Trophoblast cell (in vitro differentiated cells and primary cell): ENCODE measurements at regions not wholly inside any gene's neighbourhood (a gene's known extent, or its start where the extent isn't known, plus 50 kb on each side); places are given as distances from the start of the nearest gene placed in this dataset.
A peak's percentile ranks its signal among the peaks of the same experiment; 100 is the strongest.

Source experiments
- DNase-seq, 2 donors: peaks; one replicate each; pipeline ENCODE4 v3.0.0-alpha.2; 2016
- H2AFZ ChIP-seq: 2 replicates; pipeline ENCODE4 v1.6.1; 2013; ENCODE audit warnings: low read length, moderate library complexity, mild to moderate bottlenecking; ENCODE audit not compliant: insufficient read depth, poor library complexity
- H2AK5ac ChIP-seq: 2 replicates; pipeline ENCODE4 v1.6.1; 2013; ENCODE audit warnings: mild to moderate bottlenecking, low read length
- H2BK120ac ChIP-seq: 2 replicates; pipeline ENCODE4 v1.6.1; 2013; ENCODE audit warnings: low read length, mild to moderate bottlenecking, moderate library complexity; ENCODE audit not compliant: insufficient read depth, poor library complexity
- H2BK12ac ChIP-seq: 2 replicates; pipeline ENCODE4 v1.6.1; 2013; ENCODE audit warnings: mild to moderate bottlenecking, low read length, moderate library complexity
- H2BK5ac ChIP-seq: 2 replicates; pipeline ENCODE4 v1.6.1; 2013; ENCODE audit warnings: low read length, low read depth, moderate library complexity, mild to moderate bottlenecking; ENCODE audit not compliant: poor library complexity
- H3K14ac ChIP-seq: 2 replicates; pipeline ENCODE4 v1.6.1; 2013; ENCODE audit warnings: mild to moderate bottlenecking, low read length
- H3K18ac ChIP-seq: 2 replicates; pipeline ENCODE4 v1.6.1; 2013; ENCODE audit warnings: mild to moderate bottlenecking, low read length
- H3K23ac ChIP-seq: 2 replicates; pipeline ENCODE4 v1.6.1; 2013; ENCODE audit warnings: low read length
- H3K27ac ChIP-seq: 2 replicates; pipeline ENCODE4 v1.5.1; 2013; ENCODE audit warnings: low read depth, mild to moderate bottlenecking, inconsistent platforms, low read length, moderate library complexity
- H3K27me3 ChIP-seq: 2 replicates; pipeline ENCODE4 v1.6.1; 2013; ENCODE audit warnings: inconsistent platforms, mild to moderate bottlenecking, low read length, moderate library complexity; ENCODE audit not compliant: insufficient read depth
- H3K36me3 ChIP-seq, 2 experiments: 1 replicate in 1 of 2; 2 replicates in 1 of 2; pipeline ENCODE4 v1.6.1; 2013; ENCODE audit warnings: low read length in 2 of 2, mild to moderate bottlenecking in 2 of 2, moderate library complexity in 1 of 2; ENCODE audit not compliant: insufficient read depth in 2 of 2, control insufficient read depth in 1 of 2
- H3K4ac ChIP-seq: 2 replicates; pipeline ENCODE4 v1.6.1; 2013; ENCODE audit warnings: low read depth, mild to moderate bottlenecking, low read length, moderate library complexity
- H3K4me1 ChIP-seq, 2 experiments: 1 replicate in 1 of 2; 2 replicates in 1 of 2; pipeline ENCODE4 v1.6.1; 2013; ENCODE audit warnings: low read length in 2 of 2, mild to moderate bottlenecking in 2 of 2, moderate library complexity in 1 of 2; ENCODE audit not compliant: insufficient read depth in 2 of 2, control insufficient read depth in 1 of 2
- H3K4me2 ChIP-seq: 2 replicates; pipeline ENCODE4 v1.6.1; 2013; ENCODE audit warnings: inconsistent platforms, mild to moderate bottlenecking, low read length, moderate library complexity
- H3K4me3 ChIP-seq: 2 replicates; pipeline ENCODE4 v1.5.1; 2013; ENCODE audit warnings: mild to moderate bottlenecking, low read depth, low read length, inconsistent platforms
- H3K79me1 ChIP-seq: one replicate; pipeline ENCODE4 v1.6.1; 2013; ENCODE audit warnings: low read length
- H3K79me2 ChIP-seq: 2 replicates; pipeline ENCODE4 v1.6.1; 2013; ENCODE audit warnings: low read length, mild to moderate bottlenecking; ENCODE audit not compliant: control insufficient read depth, insufficient read depth, poor library complexity
- H3K9ac ChIP-seq: 2 replicates; pipeline ENCODE4 v1.6.1; 2013; ENCODE audit warnings: mild to moderate bottlenecking, low read length
- H3K9me3 ChIP-seq: 2 replicates; pipeline ENCODE4 v1.6.1; 2013; ENCODE audit warnings: low read depth, mild to moderate bottlenecking, control low read depth, inconsistent platforms, low read length; ENCODE audit not compliant: insufficient read depth
- H4K12ac ChIP-seq: 2 replicates; pipeline ENCODE4 v1.6.1; 2013; ENCODE audit warnings: low read depth, mild to moderate bottlenecking, low read length, moderate library complexity
- H4K8ac ChIP-seq: 2 replicates; pipeline ENCODE4 v1.6.1; 2013; ENCODE audit warnings: low read depth, mild to moderate bottlenecking, low read length, moderate library complexity
- H4K91ac ChIP-seq: one replicate; pipeline ENCODE4 v1.6.1; 2013; ENCODE audit warnings: low read depth, mild to moderate bottlenecking, low read length, moderate library complexity
- WGBS: extraction: QIAGEN DNeasy Blood & Tissue Kit; methylation state at CpG from one replicate; pipeline ENCODE4 v1.1.7; 2013; ENCODE audit warnings: missing lambda C conversion rate; ENCODE audit not compliant: insufficient read length, insufficient coverage; ENCODE audit errors: extremely low coverage; 5-methylcytosine and 5-hydroxymethylcytosine counted together

GRCh38 chr5:4479426-4479825, 660.7 kb upstream of the ADAMTS16 start:
- Histone ChIP-seq H2BK120ac (no peak overlapping the region), H3K27ac (no peak overlapping the region), H2BK12ac (no peak overlapping the region), H3K4ac (no peak overlapping the region), H3K79me1 (no peaks in the 10 kb centered on the region), H3K4me2 (no peak overlapping the region), H4K8ac (no peak overlapping the region), H3K79me2 (no peaks in the 10 kb centered on the region), H2AFZ (no peak overlapping the region), H3K36me3 (no peaks in the 10 kb centered on the region), H3K14ac (no peak overlapping the region), H4K91ac (no peak overlapping the region), H3K23ac (no peak overlapping the region), H2AK5ac (no peak overlapping the region), H3K18ac (no peak overlapping the region), H4K12ac (no peak overlapping the region), H2BK5ac (no peak overlapping the region), H3K9me3 (no peaks in the 10 kb centered on the region), H3K9ac (no peak overlapping the region), H3K4me1 (no peaks in the 10 kb centered on the region), H3K27me3 (no peaks in the 10 kb centered on the region), H3K4me3 (no peak overlapping the region)
- no CpG with 5 or more reads among the region's 3 CpGs for WGBS
- no peak for DNase-seq

- no peak overlapping the region for H2AFZ ChIP-seq
- no peak overlapping the region for H2BK12ac ChIP-seq
- no peaks in the 10 kb centered on the region for H3K36me3 ChIP-seq
- no peaks in the 10 kb centered on the region for H3K79me2 ChIP-seq
- H3K14ac ChIP-seq, result no peak overlapping the region
- no peak overlapping the region for H4K12ac ChIP-seq
- no peak overlapping the region for H2AK5ac ChIP-seq
- H3K23ac ChIP-seq, result no peak overlapping the region
- no peak overlapping the region for H2BK5ac ChIP-seq
- H3K27me3 ChIP-seq, result no peaks in the 10 kb centered on the region
- no peak overlapping the region for H3K4ac ChIP-seq
- no peak overlapping the region for H2BK120ac ChIP-seq
- no peak overlapping the region for H4K8ac ChIP-seq
- H3K4me3 ChIP-seq, result no peak overlapping the region
- no peak overlapping the region for H3K27ac ChIP-seq
- no peaks in the 10 kb centered on the region for H3K4me1 ChIP-seq
- no peaks in the 10 kb centered on the region for H3K79me1 ChIP-seq
- H3K9me3 ChIP-seq, result no peaks in the 10 kb centered on the region
- no peak overlapping the region for H3K9ac ChIP-seq
- DNase-seq, result no peak
- no peak overlapping the region for H3K18ac ChIP-seq
- H4K91ac ChIP-seq, result no peak overlapping the region
- no peak overlapping the region for H3K4me2 ChIP-seq
- no CpG with 5 or more reads among the region's 18 CpGs for WGBS
Observed at GRCh38 chr5:4480528-4481349, 659.4 kb upstream of the ADAMTS16 start.

- no peak overlapping the region for H3K18ac ChIP-seq
- no CpG with 5 or more reads among the region's 2 CpGs for WGBS
Observed at GRCh38 chr5:4487581-4487980, 652.5 kb upstream of the ADAMTS16 start.

GRCh38 chr5:4511996-4512656, 628.0 kb upstream of the ADAMTS16 start:
- Histone ChIP-seq H3K18ac (no peak overlapping the region), H3K4me2 (no peak overlapping the region), H2BK5ac (no peak overlapping the region), H4K8ac (no peak overlapping the region), H3K4ac (no peak overlapping the region), H3K79me2 (no peaks in the 10 kb centered on the region), H3K9ac (no peak overlapping the region), H2AFZ (no peak overlapping the region), H3K79me1 (no peaks in the 10 kb centered on the region), H4K12ac (no peak overlapping the region), H3K36me3 (no peaks in the 10 kb centered on the region), H2BK120ac (no peak overlapping the region), H3K27ac (no peak overlapping the region), H3K4me3 (no peak overlapping the region), H3K9me3 (peaks cover 5% of the 10 kb centered on the region), H4K91ac (no peak overlapping the region), H3K14ac (no peak overlapping the region), H2BK12ac (no peak overlapping the region), H3K23ac (no peak overlapping the region), H2AK5ac (no peak overlapping the region), H3K4me1 (no peaks in the 10 kb centered on the region), H3K27me3 (no peaks in the 10 kb centered on the region)
- no CpG with 5 or more reads among the region's 31 CpGs for WGBS
- DNase-seq, result peak in 1 of 2 donors; percentile 32

More at GRCh38 chr5:4487581-4487980, 652.5 kb upstream of the ADAMTS16 start:
- Histone ChIP-seq H3K4me2 (no peak overlapping the region), H2AK5ac (no peak overlapping the region), H3K4me1 (no peaks in the 10 kb centered on the region), H2BK120ac (no peak overlapping the region), H3K14ac (no peak overlapping the region), H2BK12ac (no peak overlapping the region), H4K8ac (no peak overlapping the region), H3K79me1 (no peaks in the 10 kb centered on the region), H3K4ac (no peak overlapping the region), H3K9ac (no peak overlapping the region), H3K23ac (no peak overlapping the region), H3K4me3 (no peak overlapping the region), H3K27ac (no peak overlapping the region), H4K91ac (no peak overlapping the region), H3K79me2 (no peaks in the 10 kb centered on the region), H2BK5ac (no peak overlapping the region), H3K9me3 (peaks cover 2% of the 10 kb centered on the region), H3K27me3 (no peaks in the 10 kb centered on the region), H4K12ac (no peak overlapping the region), H3K36me3 (no peaks in the 10 kb centered on the region), H2AFZ (no peak overlapping the region)
- DNase-seq, result no peak
